Liver (tissue), 3 donors: ENCODE measurements at regions not wholly inside any gene's neighbourhood (a gene's known extent, or its start where the extent isn't known, plus 50 kb on each side); places are given as distances from the start of the nearest gene placed in this dataset.

ENCODE experiments used
- RAD21 ChIP-seq, 2 donors: IDR thresholded peaks; 2 replicates each; pipeline ENCODE4 v1.6.1; 2016; ENCODE audit warnings: antibody characterized with exemption in 2 of 2, mild to moderate bottlenecking in 2 of 2
- TF ChIP-seq, protein P1 (sequence below): fragments of 150-350 bp; IDR thresholded peaks from 2 replicates; pipeline ENCODE4 v1.5.1; 2017; ENCODE audit warnings: improper control_type of control experiment, low read depth, low read length; ENCODE audit not compliant: missing input control
- TF ChIP-seq, protein P2 (sequence below): IDR thresholded peaks from 2 replicates; pipeline ENCODE4 v1.6.1; 2016; ENCODE audit warnings: antibody characterized with exemption
- donor health status: healthy.
- donor health status: healthy.

DNA sequence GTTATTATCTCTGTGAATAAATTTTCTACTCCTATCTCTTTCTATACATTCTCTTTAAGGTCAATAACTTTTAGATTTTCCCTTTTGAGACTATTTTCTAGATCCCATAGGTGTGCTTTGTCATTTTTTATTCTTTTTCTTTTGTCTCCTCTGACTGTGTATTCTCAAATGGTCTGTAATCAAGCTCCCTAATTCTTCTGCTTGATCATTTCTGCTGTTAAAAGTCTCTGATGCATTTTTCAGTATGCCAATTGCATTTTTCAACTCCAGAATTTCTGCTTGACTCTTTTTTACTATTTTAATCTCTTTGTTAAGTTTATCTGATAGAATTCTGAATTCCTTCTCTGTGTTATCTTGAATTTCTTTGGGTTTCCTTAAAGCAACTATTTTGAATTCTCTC is 78.2 kb downstream of the THNSL1 start:
- TF ChIP-seq, protein P1, sequence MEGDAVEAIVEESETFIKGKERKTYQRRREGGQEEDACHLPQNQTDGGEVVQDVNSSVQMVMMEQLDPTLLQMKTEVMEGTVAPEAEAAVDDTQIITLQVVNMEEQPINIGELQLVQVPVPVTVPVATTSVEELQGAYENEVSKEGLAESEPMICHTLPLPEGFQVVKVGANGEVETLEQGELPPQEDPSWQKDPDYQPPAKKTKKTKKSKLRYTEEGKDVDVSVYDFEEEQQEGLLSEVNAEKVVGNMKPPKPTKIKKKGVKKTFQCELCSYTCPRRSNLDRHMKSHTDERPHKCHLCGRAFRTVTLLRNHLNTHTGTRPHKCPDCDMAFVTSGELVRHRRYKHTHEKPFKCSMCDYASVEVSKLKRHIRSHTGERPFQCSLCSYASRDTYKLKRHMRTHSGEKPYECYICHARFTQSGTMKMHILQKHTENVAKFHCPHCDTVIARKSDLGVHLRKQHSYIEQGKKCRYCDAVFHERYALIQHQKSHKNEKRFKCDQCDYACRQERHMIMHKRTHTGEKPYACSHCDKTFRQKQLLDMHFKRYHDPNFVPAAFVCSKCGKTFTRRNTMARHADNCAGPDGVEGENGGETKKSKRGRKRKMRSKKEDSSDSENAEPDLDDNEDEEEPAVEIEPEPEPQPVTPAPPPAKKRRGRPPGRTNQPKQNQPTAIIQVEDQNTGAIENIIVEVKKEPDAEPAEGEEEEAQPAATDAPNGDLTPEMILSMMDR: no peak
- TF ChIP-seq RAD21 (IDR thresholded peaks at IDR 0.05): no peak
- TF ChIP-seq, protein P2, sequence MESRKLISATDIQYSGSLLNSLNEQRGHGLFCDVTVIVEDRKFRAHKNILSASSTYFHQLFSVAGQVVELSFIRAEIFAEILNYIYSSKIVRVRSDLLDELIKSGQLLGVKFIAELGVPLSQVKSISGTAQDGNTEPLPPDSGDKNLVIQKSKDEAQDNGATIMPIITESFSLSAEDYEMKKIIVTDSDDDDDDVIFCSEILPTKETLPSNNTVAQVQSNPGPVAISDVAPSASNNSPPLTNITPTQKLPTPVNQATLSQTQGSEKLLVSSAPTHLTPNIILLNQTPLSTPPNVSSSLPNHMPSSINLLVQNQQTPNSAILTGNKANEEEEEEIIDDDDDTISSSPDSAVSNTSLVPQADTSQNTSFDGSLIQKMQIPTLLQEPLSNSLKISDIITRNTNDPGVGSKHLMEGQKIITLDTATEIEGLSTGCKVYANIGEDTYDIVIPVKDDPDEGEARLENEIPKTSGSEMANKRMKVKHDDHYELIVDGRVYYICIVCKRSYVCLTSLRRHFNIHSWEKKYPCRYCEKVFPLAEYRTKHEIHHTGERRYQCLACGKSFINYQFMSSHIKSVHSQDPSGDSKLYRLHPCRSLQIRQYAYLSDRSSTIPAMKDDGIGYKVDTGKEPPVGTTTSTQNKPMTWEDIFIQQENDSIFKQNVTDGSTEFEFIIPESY: no peak
